ENCODE measurements at regions not wholly inside any gene's neighbourhood (a gene's known extent, or its start where the extent isn't known, plus 50 kb on each side); places are given as distances from the start of the nearest gene placed in this dataset.

GRCh38 chr11:113562981-113563461 lies 87.8 kb upstream of the DRD2 start:
- H3K36me3 Mint-ChIP-seq (ENCODE audit: low read depth): no peaks in the 10 kb centered on the region

GRCh38 chr11:113562576-113562975 lies 87.4 kb upstream of the DRD2 start:
- POLR2A ChIA-PET: interaction anchor here (1.4 kb wide), 1 partner anchor 25 kb away, joined by 7 read pairs; no protein-coding TSS in a partner anchor
- Mint-ChIP-seq H3K36me3 (ENCODE audit: low read depth) (no peaks in the 10 kb centered on the region), H3K9me3 (no peaks in the 10 kb centered on the region), H3K4me1 (peaks cover 26% of the 10 kb centered on the region), H3K4me3 (no peak overlapping the region), H3K27me3 (peaks cover 10% of the 10 kb centered on the region), H3K27ac (peak overlapping the region; percentile 51)
- DNase-seq: no peak
- CTCF ChIA-PET: interaction anchor here (0.9 kb wide), 1 partner anchor 9 kb away, joined by 4 read pairs; no protein-coding TSS in a partner anchor

More at GRCh38 chr11:113562981-113563461, 87.8 kb upstream of the DRD2 start:
- Mint-ChIP-seq H3K4me1 (peaks cover 26% of the 10 kb centered on the region), H3K4me3 (no peak overlapping the region), H3K9me3 (no peaks in the 10 kb centered on the region), H3K27ac (peak overlapping the region; percentile 51), H3K27me3 (peaks cover 10% of the 10 kb centered on the region)
- CTCF ChIA-PET: no interaction called here
- peak; percentile 25 for DNase-seq
- POLR2A ChIA-PET: interaction anchor here (1.4 kb wide), 1 partner anchor 24 kb away, joined by 7 read pairs; no protein-coding TSS in a partner anchor

GRCh38 chr11:113557926-113558325 lies 82.7 kb upstream of the DRD2 start:
- no peak overlapping the region for H3K27ac Mint-ChIP-seq
- ChIA-PET CTCF (interaction anchor here (1.4 kb wide), 1 partner anchor 168 kb away, joined by 3 read pairs; no protein-coding TSS in a partner anchor), POLR2A (no interaction called here)
- no peak for DNase-seq
- H3K27me3 Mint-ChIP-seq: peaks cover 1% of the 10 kb centered on the region
- no peaks in the 10 kb centered on the region for H3K9me3 Mint-ChIP-seq
- H3K4me1 Mint-ChIP-seq: peaks cover 18% of the 10 kb centered on the region
- H3K4me3 Mint-ChIP-seq: no peak overlapping the region
- H3K36me3 Mint-ChIP-seq (ENCODE audit: low read depth): no peaks in the 10 kb centered on the region

GRCh38 chr11:113556036-113556435 lies 80.8 kb upstream of the DRD2 start:
- peaks cover 9% of the 10 kb centered on the region for H3K27me3 Mint-ChIP-seq
- no peaks in the 10 kb centered on the region for H3K9me3 Mint-ChIP-seq
- H3K27ac Mint-ChIP-seq: no peak overlapping the region
- no peak overlapping the region for H3K4me3 Mint-ChIP-seq
- ChIA-PET POLR2A (no interaction called here), CTCF (no interaction called here)
- H3K4me1 Mint-ChIP-seq: peaks cover 2% of the 10 kb centered on the region
- DNase-seq: no peak
- no peaks in the 10 kb centered on the region for H3K36me3 Mint-ChIP-seq (ENCODE audit: low read depth)

- Mint-ChIP-seq H3K27me3 (peaks cover 15% of the 10 kb centered on the region), H3K27ac (no peak overlapping the region), H3K9me3 (no peaks in the 10 kb centered on the region), H3K36me3 (ENCODE audit: low read depth) (no peaks in the 10 kb centered on the region), H3K4me1 (peaks cover 1% of the 10 kb centered on the region), H3K4me3 (no peak overlapping the region)
- ChIA-PET POLR2A (no interaction called here), CTCF (no interaction called here)
- no peak for DNase-seq
Measured at GRCh38 chr11:113555071-113555619, 79.9 kb upstream of the DRD2 start.

- CTCF ChIA-PET: interaction anchor here (1.1 kb wide), 1 partner anchor 8 kb away, joined by 4 read pairs; no protein-coding TSS in a partner anchor
- Mint-ChIP-seq H3K4me1 (peaks cover 1% of the 10 kb centered on the region), H3K4me3 (no peak overlapping the region), H3K27me3 (peaks cover 18% of the 10 kb centered on the region), H3K27ac (no peak overlapping the region), H3K9me3 (no peaks in the 10 kb centered on the region), H3K36me3 (ENCODE audit: low read depth) (no peaks in the 10 kb centered on the region)
- no peak for DNase-seq
- POLR2A ChIA-PET: no interaction called here
Measured at GRCh38 chr11:113554526-113554925, 79.3 kb upstream of the DRD2 start.

- ChIA-PET POLR2A (no interaction called here), CTCF (interaction anchor here (1.1 kb wide), 1 partner anchor 8 kb away, joined by 4 read pairs; no protein-coding TSS in a partner anchor)
- Mint-ChIP-seq H3K36me3 (ENCODE audit: low read depth) (no peaks in the 10 kb centered on the region), H3K27me3 (peaks cover 22% of the 10 kb centered on the region), H3K4me3 (no peak overlapping the region), H3K4me1 (peaks cover 1% of the 10 kb centered on the region), H3K27ac (no peak overlapping the region), H3K9me3 (no peaks in the 10 kb centered on the region)
- no peak for DNase-seq
Measured at GRCh38 chr11:113553915-113554314, 78.7 kb upstream of the DRD2 start.

GRCh38 chr11:113553235-113553634 lies 78.0 kb upstream of the DRD2 start:
- no peaks in the 10 kb centered on the region for H3K9me3 Mint-ChIP-seq
- no peak overlapping the region for H3K27ac Mint-ChIP-seq
- no peak for DNase-seq
- POLR2A ChIA-PET: no interaction called here
- H3K36me3 Mint-ChIP-seq (ENCODE audit: low read depth): no peaks in the 10 kb centered on the region
- CTCF ChIA-PET: interaction anchor here (1.1 to 2.2 kb wide), 2 partner anchors 9 to 243 kb away, joined by 4 to 5 read pairs; no protein-coding TSS in a partner anchor
- peaks cover 1% of the 10 kb centered on the region for H3K4me1 Mint-ChIP-seq
- peaks cover 25% of the 10 kb centered on the region for H3K27me3 Mint-ChIP-seq
- no peak overlapping the region for H3K4me3 Mint-ChIP-seq

GRCh38 chr11:113552271-113552670 lies 77.1 kb upstream of the DRD2 start:
- CTCF ChIA-PET: interaction anchor here (2.2 kb wide), 1 partner anchor 244 kb away, joined by 5 read pairs; no protein-coding TSS in a partner anchor
- H3K27ac Mint-ChIP-seq: no peak overlapping the region

GRCh38 chr11:113551645-113552044 lies 76.4 kb upstream of the DRD2 start:
- no peak for DNase-seq
- no peak overlapping the region for H3K4me3 Mint-ChIP-seq
- ChIA-PET POLR2A (no interaction called here), CTCF (interaction anchor here (2.2 kb wide), 1 partner anchor 244 kb away, joined by 5 read pairs; no protein-coding TSS in a partner anchor)
- no peaks in the 10 kb centered on the region for H3K36me3 Mint-ChIP-seq (ENCODE audit: low read depth)
- no peak overlapping the region for H3K27ac Mint-ChIP-seq
- H3K4me1 Mint-ChIP-seq: peaks cover 1% of the 10 kb centered on the region
- H3K9me3 Mint-ChIP-seq: no peaks in the 10 kb centered on the region
- peaks cover 34% of the 10 kb centered on the region for H3K27me3 Mint-ChIP-seq

More at GRCh38 chr11:113552271-113552670, 77.1 kb upstream of the DRD2 start:
- POLR2A ChIA-PET: no interaction called here
- Mint-ChIP-seq H3K36me3 (ENCODE audit: low read depth) (no peaks in the 10 kb centered on the region), H3K4me3 (no peak overlapping the region), H3K9me3 (no peaks in the 10 kb centered on the region), H3K27me3 (peaks cover 29% of the 10 kb centered on the region), H3K4me1 (peaks cover 1% of the 10 kb centered on the region)
- no peak for DNase-seq

- POLR2A ChIA-PET: no interaction called here
- H3K4me3 Mint-ChIP-seq: no peak overlapping the region
- H3K27me3 Mint-ChIP-seq: peaks cover 46% of the 10 kb centered on the region
- no peak overlapping the region for H3K27ac Mint-ChIP-seq
- H3K9me3 Mint-ChIP-seq: no peaks in the 10 kb centered on the region
- H3K36me3 Mint-ChIP-seq (ENCODE audit: low read depth): no peaks in the 10 kb centered on the region
- no peak for DNase-seq
- H3K4me1 Mint-ChIP-seq: peaks cover 1% of the 10 kb centered on the region
- CTCF ChIA-PET: no interaction called here
Measured at GRCh38 chr11:113549611-113550578, 74.7 kb upstream of the DRD2 start.

GRCh38 chr11:113549061-113549460 lies 73.9 kb upstream of the DRD2 start:
- CTCF ChIA-PET: no interaction called here

GRCh38 chr11:113547739-113548138 lies 72.5 kb upstream of the DRD2 start:
- CTCF ChIA-PET: interaction anchor here (0.7 kb wide), 1 partner anchor 85 kb away, joined by 3 read pairs; no protein-coding TSS in a partner anchor

More at GRCh38 chr11:113549061-113549460, 73.9 kb upstream of the DRD2 start:
- no peaks in the 10 kb centered on the region for H3K36me3 Mint-ChIP-seq (ENCODE audit: low read depth)
- DNase-seq: no peak
- no peak overlapping the region for H3K4me3 Mint-ChIP-seq
- H3K9me3 Mint-ChIP-seq: no peaks in the 10 kb centered on the region
- no peaks in the 10 kb centered on the region for H3K4me1 Mint-ChIP-seq
- H3K27ac Mint-ChIP-seq: no peak overlapping the region
- POLR2A ChIA-PET: no interaction called here
- peaks cover 46% of the 10 kb centered on the region for H3K27me3 Mint-ChIP-seq

More at GRCh38 chr11:113547739-113548138, 72.5 kb upstream of the DRD2 start:
- no peaks in the 10 kb centered on the region for H3K9me3 Mint-ChIP-seq
- DNase-seq: no peak
- no peaks in the 10 kb centered on the region for H3K36me3 Mint-ChIP-seq (ENCODE audit: low read depth)
- no peak overlapping the region for H3K27ac Mint-ChIP-seq
- H3K4me3 Mint-ChIP-seq: no peak overlapping the region
- POLR2A ChIA-PET: no interaction called here
- no peaks in the 10 kb centered on the region for H3K4me1 Mint-ChIP-seq
- peaks cover 44% of the 10 kb centered on the region for H3K27me3 Mint-ChIP-seq

All from activated CD4-positive, alpha-beta memory T cell treated with anti-CD3 and anti-CD28 coated beads, Interleukin-2, amount 10 ng/mL, durations not matched to agents 7 days and 5 days (primary cell).